Right ventricle myocardium superior (tissue), 1 donor: ENCODE measurements at regions not wholly inside any gene's neighbourhood (a gene's known extent, or its start where the extent isn't known, plus 50 kb on each side); places are given as distances from the start of the nearest gene placed in this dataset.

Experiments used
- ATAC-seq: fragments of 200-7000 bp; cut with Tn5 transposase; one replicate; pipeline ENCODE4 v1.9.1; 2020; ENCODE audit warnings: mild to moderate bottlenecking; ENCODE audit not compliant: poor library complexity
- DNase-seq: peaks from one replicate; pipeline ENCODE4 v3.0.0-alpha.2; 2020
- intact Hi-C: fragments of 100-400 bp; cut with DNase I; formaldehyde crosslinking; loops from one replicate; pipeline ENCODE4 v1.11.2; 2022
- donor health status: DM: no; HTN: yes; CAD: no; lungs with severe emphysema.

GRCh38 chr16:86396901-86397311 is 113.4 kb upstream of the FOXF1 start:
- ATAC-seq (no peak), DNase-seq (no peak)
- intact Hi-C loops = no loop called here

- ATAC-seq (no peak), DNase-seq (no peak)
- intact Hi-C loops = no loop called here
Observed at GRCh38 chr16:86398201-86398600, 112.1 kb upstream of the FOXF1 start.

- intact Hi-C loops = no loop called here
- ATAC-seq (no peak), DNase-seq (no peak)
Observed at GRCh38 chr16:86398622-86399021, 111.7 kb upstream of the FOXF1 start.

- DNase-seq = no peak
- intact Hi-C loops = no loop called here
- no peak for ATAC-seq
Observed at GRCh38 chr16:86401126-86401525, 109.2 kb upstream of the FOXF1 start.

GRCh38 chr16:86403085-86403484 is 107.2 kb upstream of the FOXF1 start:
- no peak for DNase-seq
- no peak for ATAC-seq
- intact Hi-C loops = no loop called here

- ATAC-seq (no peak), DNase-seq (no peak)
- intact Hi-C loops = no loop called here
Observed at GRCh38 chr16:86403541-86404163, 106.7 kb upstream of the FOXF1 start.

GRCh38 chr16:86404678-86405077 is 105.6 kb upstream of the FOXF1 start:
- ATAC-seq = no peak
- DNase-seq = no peak
- intact Hi-C loops = no loop called here

GRCh38 chr16:86405319-86405718 is 105.0 kb upstream of the FOXF1 start:
- DNase-seq = no peak
- intact Hi-C loops = no loop called here

GRCh38 chr16:86406056-86406455 is 104.3 kb upstream of the FOXF1 start:
- intact Hi-C loops = no loop called here
- no peak for DNase-seq
- ATAC-seq = no peak

More at GRCh38 chr16:86405319-86405718, 105.0 kb upstream of the FOXF1 start:
- no peak for ATAC-seq

- intact Hi-C loops = no loop called here
- ATAC-seq = no peak
- DNase-seq = no peak
Observed at GRCh38 chr16:86408685-86409084, 101.6 kb upstream of the FOXF1 start.

GRCh38 chr16:86410081-86410480 is 100.2 kb upstream of the FOXF1 start:
- intact Hi-C loops = no loop called here
- DNase-seq (no peak), ATAC-seq (no peak)

GRCh38 chr16:86410529-86410928 is 99.8 kb upstream of the FOXF1 start:
- DNase-seq = no peak
- no peak for ATAC-seq
- intact Hi-C loops = no loop called here

- intact Hi-C loops = no loop called here
- ATAC-seq (no peak), DNase-seq (no peak)
Observed at GRCh38 chr16:86411897-86412296, 98.4 kb upstream of the FOXF1 start.

- no peak for DNase-seq
- intact Hi-C loops = no loop called here
- no peak for ATAC-seq
Observed at GRCh38 chr16:86414991-86415740, 95.2 kb upstream of the FOXF1 start.

GRCh38 chr16:86418981-86419380 is 91.3 kb upstream of the FOXF1 start:
- DNase-seq (no peak), ATAC-seq (no peak)
- intact Hi-C loops = no loop called here

GRCh38 chr16:86419518-86419917 is 90.8 kb upstream of the FOXF1 start:
- ATAC-seq = no peak
- no peak for DNase-seq
- intact Hi-C loops = no loop called here

GRCh38 chr16:86421995-86422394 is 88.3 kb upstream of the FOXF1 start:
- no peak for DNase-seq
- ATAC-seq = no peak
- intact Hi-C loops = no loop called here

- intact Hi-C loops = no loop called here
- ATAC-seq (no peak), DNase-seq (no peak)
Observed at GRCh38 chr16:86424398-86424797, 85.9 kb upstream of the FOXF1 start.

- intact Hi-C loops = no loop called here
- no peak for ATAC-seq
Observed at GRCh38 chr16:86424985-86425384, 85.3 kb upstream of the FOXF1 start.

GRCh38 chr16:86426063-86426642 is 84.2 kb upstream of the FOXF1 start:
- ATAC-seq = no peak
- intact Hi-C loops = no loop called here
- no peak for DNase-seq

More at GRCh38 chr16:86424985-86425384, 85.3 kb upstream of the FOXF1 start:
- no peak for DNase-seq
